MM.1S (cell line): ENCODE measurements at regions not wholly inside any gene's neighbourhood (a gene's known extent, or its start where the extent isn't known, plus 50 kb on each side); places are given as distances from the start of the nearest gene placed in this dataset.

Experiments
- EZH2 ChIP-seq: fragments of 300-600 bp; sonication (generic); optimal IDR thresholded peaks from 2 replicates; pipeline ENCODE3; 2017; ENCODE audit warnings: low read depth, mild to moderate bottlenecking, antibody characterized with exemption, low read length, mixed read lengths
- EZH2phosphoT487 ChIP-seq: fragments of 300-600 bp; sonication (generic); IDR thresholded peaks from 2 replicates; pipeline ENCODE4 v1.6.1; 2018; ENCODE audit warnings: antibody characterized with exemption, low read length
- TF ChIP-seq, protein P1 (sequence below): fragments of 300-600 bp; sonication (generic); IDR thresholded peaks from 2 replicates; pipeline ENCODE4 v1.5.1; 2016; ENCODE audit warnings: antibody characterized with exemption, low read length, mixed read lengths

DNA sequence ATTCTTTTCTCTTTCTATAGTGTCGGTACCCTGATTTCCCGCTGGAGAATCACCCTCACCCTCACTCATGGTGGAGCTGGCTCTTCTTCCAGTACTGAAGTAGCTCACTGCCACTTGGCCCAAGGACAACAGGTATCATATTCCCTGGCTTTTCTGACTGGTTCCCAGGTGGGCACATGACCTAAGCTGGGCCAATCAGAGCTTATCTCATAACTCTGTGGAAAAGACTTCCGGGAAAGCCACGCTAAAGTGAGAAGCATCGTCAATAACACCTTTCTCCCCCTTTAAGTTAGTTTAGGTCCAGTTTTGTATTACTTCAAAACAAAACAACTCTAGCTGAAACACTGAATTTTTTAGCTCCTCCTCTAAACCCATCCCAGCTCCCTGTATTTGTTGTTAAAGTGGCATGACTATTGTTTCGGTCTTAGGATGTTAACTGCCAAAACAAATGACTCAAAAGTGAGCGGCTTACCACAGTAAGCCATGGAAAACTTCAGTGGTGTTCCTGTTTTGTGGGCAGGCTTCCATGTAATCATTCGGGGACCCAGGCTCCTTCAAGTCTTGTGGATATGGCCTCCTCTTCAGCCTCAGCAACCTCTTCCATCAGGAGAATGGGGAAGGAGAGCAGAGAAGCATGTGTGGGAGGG is 137.4 kb upstream of the DLX2 start:
- TF ChIP-seq, protein P1, sequence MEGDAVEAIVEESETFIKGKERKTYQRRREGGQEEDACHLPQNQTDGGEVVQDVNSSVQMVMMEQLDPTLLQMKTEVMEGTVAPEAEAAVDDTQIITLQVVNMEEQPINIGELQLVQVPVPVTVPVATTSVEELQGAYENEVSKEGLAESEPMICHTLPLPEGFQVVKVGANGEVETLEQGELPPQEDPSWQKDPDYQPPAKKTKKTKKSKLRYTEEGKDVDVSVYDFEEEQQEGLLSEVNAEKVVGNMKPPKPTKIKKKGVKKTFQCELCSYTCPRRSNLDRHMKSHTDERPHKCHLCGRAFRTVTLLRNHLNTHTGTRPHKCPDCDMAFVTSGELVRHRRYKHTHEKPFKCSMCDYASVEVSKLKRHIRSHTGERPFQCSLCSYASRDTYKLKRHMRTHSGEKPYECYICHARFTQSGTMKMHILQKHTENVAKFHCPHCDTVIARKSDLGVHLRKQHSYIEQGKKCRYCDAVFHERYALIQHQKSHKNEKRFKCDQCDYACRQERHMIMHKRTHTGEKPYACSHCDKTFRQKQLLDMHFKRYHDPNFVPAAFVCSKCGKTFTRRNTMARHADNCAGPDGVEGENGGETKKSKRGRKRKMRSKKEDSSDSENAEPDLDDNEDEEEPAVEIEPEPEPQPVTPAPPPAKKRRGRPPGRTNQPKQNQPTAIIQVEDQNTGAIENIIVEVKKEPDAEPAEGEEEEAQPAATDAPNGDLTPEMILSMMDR: no peak
- TF ChIP-seq EZH2phosphoT487 (no peak), EZH2 (no peak)
